K562 (cell line): ENCODE measurements at regions not wholly inside any gene's neighbourhood (a gene's known extent, or its start where the extent isn't known, plus 50 kb on each side); places are given as distances from the start of the nearest gene placed in this dataset.

Experiments
- ATAC-seq: fragments of 200-7000 bp; cut with Tn5 transposase; 3 replicates; pipeline ENCODE4 v1.9.1; 2020; ENCODE audit warnings: moderate library complexity
- BruUV-seq: library from RNA; stranded (reverse); fragments of 400-500 nt; replicated peaks from 2 replicates; lab custom pipeline; 2021; lab: Mats Ljungman, UMichigan
- CTCF ChIA-PET: fragments of 300-600 bp; formaldehyde crosslinking; extraction: SDS; loops from one replicate; lab custom pipeline; 2021; ENCODE audit warnings: low intra/inter-chr PET ratio; lab: Yijun Ruan, JAX
- POLR2A ChIA-PET: fragments of 300-600, 350-650 bp; sonication (Branson Sonifier 250); formaldehyde crosslinking; extraction: SDS; loops from one replicate; lab custom pipeline; 2021; ENCODE audit warnings: antibody characterized with exemption, inconsistent platforms; lab: Yijun Ruan, JAX
- DNase-seq, 4 experiments: peaks; one replicate each; pipeline versions ENCODE4 v3.0.0 to v3.0.0-alpha.2; 2011 to 2018; ENCODE audit warnings: low spot score in 3 of 4, mixed read lengths in 3 of 4; ENCODE audit errors: extremely low read depth in 1 of 4
- FAIRE-seq: peaks from 2 replicates; lab custom pipeline; 2011; peaks lifted over from hg19 to GRCh38; lab: Jason Lieb, UNC
- H2AFZ ChIP-seq: 2 replicates; pipeline ENCODE4 v1.6.0; 2011; ENCODE audit warnings: low read depth, low read length, control low read depth, inconsistent platforms
- H3K27ac ChIP-seq: fragments of 200-600 bp; 3 replicates; pipeline ENCODE4 v1.8.0; 2011; ENCODE audit warnings: low read depth, mild to moderate bottlenecking, control low read depth, inconsistent platforms, low read length, moderate library complexity, mixed read lengths; ENCODE audit errors: extremely low read depth
- H3K27me3 ChIP-seq, 2 experiments: fragments of 300-600 bp in 1 of 2; 2 replicates in 1 of 2; 3 replicates in 1 of 2; pipeline versions ENCODE4 v1.6.0 to v1.8.0; 2011; ENCODE audit warnings: inconsistent platforms in 2 of 2, low read length in 2 of 2, mild to moderate bottlenecking in 1 of 2, mixed read lengths in 1 of 2, moderate library complexity in 1 of 2; ENCODE audit not compliant: control insufficient read depth in 2 of 2, insufficient read depth in 2 of 2
- H3K36me3 ChIP-seq: fragments of 300-600 bp; 3 replicates; pipeline ENCODE4 v1.8.0; 2011; ENCODE audit warnings: mild to moderate bottlenecking, low read length, inconsistent platforms; ENCODE audit not compliant: control insufficient read depth, insufficient read depth
- H3K4me1 ChIP-seq, 2 experiments: fragments of 200-600 bp in 1 of 2; replicated peaks in 1 of 2; 2 replicates in 1 of 2; 3 replicates in 1 of 2; pipeline versions ENCODE4 v1.5.1 to v1.8.0; 2011; ENCODE audit warnings: inconsistent platforms in 2 of 2, low read length in 2 of 2, mild to moderate bottlenecking in 1 of 2, mixed read lengths in 1 of 2, moderate library complexity in 1 of 2; ENCODE audit not compliant: control insufficient read depth in 2 of 2, insufficient read depth in 2 of 2
- H3K4me2 ChIP-seq: 2 replicates; pipeline ENCODE4 v1.6.1; 2011; ENCODE audit warnings: low read length, control low read depth, inconsistent platforms, mixed read lengths; ENCODE audit not compliant: insufficient read depth
- H3K4me3 ChIP-seq: fragments of 200-600 bp; sonication (generic), shearing (Covaris generic); 2 replicates; pipeline ENCODE4 v1.5.1; 2016; ENCODE audit warnings: control low read depth, inconsistent platforms
- H3K79me2 ChIP-seq: fragments of 200-600 bp; 3 replicates; pipeline ENCODE4 v1.8.0; 2011; ENCODE audit warnings: low read length, inconsistent platforms; ENCODE audit not compliant: control insufficient read depth, insufficient read depth
- H3K9ac ChIP-seq, 2 experiments: 2 replicates each; pipeline versions ENCODE4 v1.6.0 to v1.6.1; 2011; ENCODE audit warnings: low read depth in 2 of 2, low read length in 2 of 2, control low read depth in 1 of 2, inconsistent platforms in 1 of 2, mild to moderate bottlenecking in 1 of 2, mixed read lengths in 1 of 2; ENCODE audit not compliant: insufficient read depth in 1 of 2
- H3K9me1 ChIP-seq: one replicate; pipeline ENCODE4 v1.6.0; 2011; ENCODE audit warnings: inconsistent platforms, mild to moderate bottlenecking, low read length, moderate library complexity; ENCODE audit not compliant: control insufficient read depth, insufficient read depth
- H3K9me3 ChIP-seq: replicated peaks from 2 replicates; pipeline ENCODE4 v1.5.1; 2011; ENCODE audit warnings: low read depth, low read length, inconsistent platforms; ENCODE audit not compliant: control insufficient read depth, insufficient read depth
- H4K20me1 ChIP-seq: replicated peaks from 2 replicates; pipeline ENCODE4 v1.6.1; 2011; ENCODE audit warnings: low read length, inconsistent platforms, mixed read lengths; ENCODE audit not compliant: control insufficient read depth, insufficient read depth
- CTCF ChIP-seq, 3 experiments: IDR thresholded peaks in 2 of 3; conservative IDR thresholded peaks in 1 of 3; 2 replicates each; pipeline ENCODE4 v1.5.1; 2011 to 2012; ENCODE audit warnings: low read length in 3 of 3, mild to moderate bottlenecking in 3 of 3, control low read depth in 2 of 3, improper control_type of control experiment in 1 of 3, inconsistent platforms in 1 of 3, low read depth in 1 of 3, mixed read lengths in 1 of 3, moderate library complexity in 1 of 3; ENCODE audit not compliant: insufficient read depth in 2 of 3
- FIP1L1 ChIP-seq: fragments of 200-400 bp; formaldehyde crosslinking; IDR thresholded peaks from 2 replicates; pipeline ENCODE4 v1.6.1; 2018; ENCODE audit warnings: mild to moderate bottlenecking, low read depth, low read length; ENCODE audit not compliant: poor library complexity, severe bottlenecking
- GTF3C2 ChIP-seq: IDR thresholded peaks from 3 replicates; pipeline ENCODE4 v1.6.1; 2011; ENCODE audit warnings: borderline replicate concordance, mild to moderate bottlenecking, moderate library complexity; ENCODE audit not compliant: insufficient read length; ENCODE audit errors: extremely low read depth
- L3MBTL2 ChIP-seq: fragments of 450-650 bp; IDR thresholded peaks from 2 replicates; pipeline ENCODE4 v1.6.1; 2016; ENCODE audit warnings: mild to moderate bottlenecking, moderate library complexity
- POLR2AphosphoS2 ChIP-seq: IDR thresholded peaks from 2 replicates; pipeline ENCODE4 v1.6.1; 2012; ENCODE audit warnings: low read length, improper control_type of control experiment
- RAD21 ChIP-seq, 2 experiments: fragments of 250-450 bp in 1 of 2; fragments of 450-650 bp in 1 of 2; sonication (Bioruptor Pico) in 1 of 2; formaldehyde crosslinking in 1 of 2; IDR thresholded peaks in 1 of 2; conservative IDR thresholded peaks in 1 of 2; 2 replicates each; pipeline versions ENCODE4 v1.4.0 to v1.8.0; 2020 to 2022; ENCODE audit warnings: mild to moderate bottlenecking in 2 of 2, moderate library complexity in 1 of 2
- REST ChIP-seq, 2 experiments: fragments of 450-650 bp; formaldehyde crosslinking in 1 of 2; IDR thresholded peaks; 2 replicates each; pipeline versions ENCODE4 v1.4.0 to v1.6.1; 2014 to 2020; ENCODE audit warnings: mild to moderate bottlenecking in 2 of 2, borderline replicate concordance in 1 of 2, low read depth in 1 of 2
- WGBS: fragments of 100-300 bp; shearing (Covaris generic); methylation state at CpG from one replicate; pipeline ENCODE4 v1.1.6; 2016; ENCODE audit warnings: low coverage, mixed read lengths; ENCODE audit not compliant: insufficient coverage; ENCODE audit errors: missing lambda C conversion rate; 5-methylcytosine and 5-hydroxymethylcytosine counted together
- in situ Hi-C: fragments of 300-500 bp; cut with MboI; formaldehyde crosslinking; loops from 4 replicates; pipeline ENCODE4 v1.15.0; 2018; ENCODE audit warnings: inconsistent platforms, mixed read lengths
- intact Hi-C: fragments of 100-400 bp; cut with micrococcal nuclease; formaldehyde crosslinking; loops from 2 replicates; pipeline ENCODE4 v1.14.2; 2022

- Histone ChIP-seq H3K9ac (no peak overlapping the region), H4K20me1 (no peaks in the 10 kb centered on the region), H3K4me3 (no peak overlapping the region), H3K27me3 (no peaks in the 10 kb centered on the region), H3K4me2 (no peak overlapping the region), H3K27ac (no peak overlapping the region), H3K4me1 (no peaks in the 10 kb centered on the region), H3K79me2 (no peaks in the 10 kb centered on the region), H2AFZ (no peak overlapping the region), H3K9me1 (no peaks in the 10 kb centered on the region), H3K9me3 (no peaks in the 10 kb centered on the region), H3K36me3 (no peaks in the 10 kb centered on the region)
- ATAC-seq (no peak), FAIRE-seq (no peak), DNase-seq (peak; percentile 3 to 25 (median 14))
- no TSS peak for BruUV-seq
- ChIA-PET POLR2A (no interaction called here), CTCF (no interaction called here)
- in situ Hi-C loops (no loop called here), intact Hi-C loops (no loop called here)
- TF ChIP-seq CTCF (IDR thresholded peaks at IDR 0.05 in 2 of 3, conservative IDR thresholded peaks at IDR 0.05 in 1 of 3; ENCODE audit: insufficient read depth in 2 of 3, low read depth in 1 of 3, low read length in 3 of 3) (peak in 2 of 3 experiments; percentile 22 to 36; a peak in 2 of 6 replicates), L3MBTL2 (no peak), FIP1L1 (no peak), GTF3C2 (no peak), POLR2AphosphoS2 (no peak), RAD21 (CRISPR knock-in tag; conservative IDR thresholded peaks at IDR 0.05 in 1 of 2, IDR thresholded peaks at IDR 0.05 in 1 of 2) (peak in 1 of 2 experiments; percentile 40; a peak in 2 of 4 replicates), REST (IDR thresholded peaks at IDR 0.05; ENCODE audit: borderline replicate concordance) (0 out of 2 replicates have a peak, but pooled peaks have one; percentile 10), REST (CRISPR knock-in tag; IDR thresholded peaks at IDR 0.05; ENCODE audit: low read depth) (no peak)
- 0% methylated on average over 2 of the region's 2 CpGs for WGBS
These were observed 240.9 kb upstream of the BTBD3 start for GRCh38 chr20:11676630-11677287.
